GM19239 (cell line): ENCODE measurements at regions not wholly inside any gene's neighbourhood (a gene's known extent, or its start where the extent isn't known, plus 50 kb on each side); places are given as distances from the start of the nearest gene placed in this dataset.

Experiments used
- DNase-seq: peaks from one replicate; pipeline ENCODE4 v3.0.0; 2011; ENCODE audit warnings: low spot score; ENCODE audit not compliant: insufficient read length
- FAIRE-seq: peaks from 2 replicates; lab custom pipeline; 2011; peaks lifted over from hg19 to GRCh38; lab: Jason Lieb, UNC

DNA sequence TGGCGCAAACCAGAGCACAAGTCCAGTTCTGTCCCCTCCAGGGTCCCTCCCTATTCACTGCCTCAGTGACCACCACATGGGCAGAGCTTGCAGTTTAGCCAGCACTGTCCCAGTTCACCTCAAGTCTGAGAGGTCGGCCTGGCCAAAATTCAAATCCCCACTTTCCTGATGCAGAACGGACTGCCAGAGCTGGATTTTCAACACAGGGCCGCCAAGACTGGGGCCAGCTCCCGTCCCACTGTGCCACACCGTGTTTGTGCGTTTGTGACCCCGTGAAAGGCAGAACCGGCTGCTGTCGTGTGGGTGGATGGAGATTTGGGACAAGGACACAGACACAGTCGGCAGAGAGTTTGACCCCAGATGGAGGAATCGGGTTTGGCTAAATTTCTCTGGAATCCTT is 176.7 kb downstream of the URI1 start:
- FAIRE-seq (no peak), DNase-seq (no peak)

DNA sequence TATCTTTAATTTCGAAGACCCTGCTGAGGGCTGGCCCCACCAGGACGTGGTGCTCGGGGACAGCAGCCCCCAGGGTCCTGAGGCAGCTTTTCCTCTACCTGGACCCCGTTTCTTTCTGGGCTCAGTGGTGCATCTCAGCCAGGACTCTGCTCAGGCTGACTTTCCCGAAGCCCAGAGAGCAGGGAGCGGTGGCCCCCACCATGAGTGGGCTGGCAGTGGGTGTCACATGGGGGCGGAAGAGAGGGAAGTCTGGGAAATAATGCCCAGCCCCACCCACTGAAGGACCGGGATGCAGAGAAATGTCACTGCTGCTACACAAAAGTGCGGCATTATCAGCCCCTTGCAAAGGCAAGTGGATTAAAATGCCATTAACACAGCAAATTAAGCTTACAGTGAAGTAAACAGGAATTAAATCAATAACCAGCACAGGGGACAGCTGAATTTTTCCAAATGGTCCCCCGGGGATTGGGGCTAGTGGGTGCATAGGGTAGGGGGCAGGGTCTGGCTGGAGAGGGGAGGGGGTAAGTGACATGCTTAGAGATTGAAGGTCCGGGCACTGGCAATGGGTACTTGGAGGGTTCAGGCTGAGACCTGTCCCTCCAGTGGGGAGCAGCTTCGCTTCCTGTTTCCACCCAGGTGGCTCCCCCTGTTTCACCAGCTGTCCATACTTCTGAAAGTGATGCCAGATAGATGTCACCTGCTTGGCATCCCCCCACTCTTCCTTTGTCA is 177.3 kb downstream of the URI1 start:
- no peak for FAIRE-seq
- no peak for DNase-seq

DNA sequence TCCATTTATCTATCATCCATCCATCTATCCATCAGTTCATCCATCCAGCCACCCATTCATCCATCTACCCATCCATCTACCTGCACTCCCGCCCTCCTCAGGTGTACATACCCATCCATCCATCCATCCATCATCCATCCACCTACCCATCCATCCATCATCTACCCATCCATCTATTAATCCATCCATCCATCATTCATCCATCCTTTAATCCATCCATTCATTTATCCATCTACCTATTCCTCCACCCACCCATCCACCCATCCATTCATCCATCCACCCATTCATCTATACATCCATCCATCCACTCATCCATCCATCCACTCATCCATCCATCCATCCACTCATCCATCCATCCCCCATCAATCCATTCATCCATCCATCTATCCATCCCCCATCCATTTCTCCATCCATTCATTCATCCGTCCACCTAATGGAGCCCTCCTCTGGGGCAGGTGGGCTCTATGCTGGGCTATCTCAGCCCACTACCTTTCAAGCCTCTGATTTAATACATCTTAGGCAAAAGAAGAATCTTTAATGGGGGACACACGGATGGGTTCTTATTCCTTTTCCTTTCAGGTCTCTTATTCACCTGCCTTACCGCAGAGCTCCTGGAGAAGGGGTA is 178.9 kb downstream of the URI1 start:
- FAIRE-seq (no peak), DNase-seq (no peak)

DNA sequence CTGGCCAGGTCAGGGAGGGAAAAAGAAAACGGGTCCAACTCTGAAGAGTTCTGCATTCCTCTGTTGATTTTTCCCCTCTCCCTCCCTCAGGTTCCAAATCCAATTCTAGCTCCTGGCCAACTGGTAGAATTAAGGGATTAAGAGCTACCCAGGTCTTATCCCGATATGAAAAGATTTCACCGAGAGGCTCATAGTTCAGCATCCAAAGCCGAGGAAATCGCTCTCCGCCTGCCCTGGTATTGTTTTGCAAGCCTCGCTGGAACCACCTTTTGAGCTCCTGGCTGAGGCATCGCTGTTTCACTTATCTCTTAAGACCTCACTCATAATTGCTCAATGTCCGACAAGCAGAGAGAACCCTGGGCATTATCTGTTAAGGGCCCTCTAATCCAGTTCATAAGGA is 180.4 kb downstream of the URI1 start:
- no peak for DNase-seq

DNA sequence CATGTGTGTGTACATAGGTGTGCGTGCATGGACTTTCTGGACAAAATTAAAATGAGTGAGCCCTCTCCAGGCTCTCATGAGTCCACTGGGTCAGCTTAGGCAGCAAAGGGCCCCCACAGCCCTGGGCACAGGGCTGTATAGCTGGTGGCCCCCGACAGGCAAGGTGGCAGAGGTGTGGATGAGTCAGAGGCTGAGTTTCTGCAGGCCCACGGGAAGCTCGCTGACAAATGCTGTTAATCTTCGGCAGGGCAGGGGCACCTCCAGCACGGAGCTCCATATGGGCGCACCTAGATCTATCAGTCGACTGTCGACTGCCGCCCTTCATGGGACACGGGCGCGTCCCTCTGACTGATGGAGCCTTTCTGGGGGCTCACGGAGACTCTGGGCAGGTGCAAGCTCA is 181.1 kb downstream of the URI1 start:
- no peak for DNase-seq
- FAIRE-seq: no peak

More for the DNA sequence above, 180.4 kb downstream of the URI1 start:
- no peak for FAIRE-seq

DNA sequence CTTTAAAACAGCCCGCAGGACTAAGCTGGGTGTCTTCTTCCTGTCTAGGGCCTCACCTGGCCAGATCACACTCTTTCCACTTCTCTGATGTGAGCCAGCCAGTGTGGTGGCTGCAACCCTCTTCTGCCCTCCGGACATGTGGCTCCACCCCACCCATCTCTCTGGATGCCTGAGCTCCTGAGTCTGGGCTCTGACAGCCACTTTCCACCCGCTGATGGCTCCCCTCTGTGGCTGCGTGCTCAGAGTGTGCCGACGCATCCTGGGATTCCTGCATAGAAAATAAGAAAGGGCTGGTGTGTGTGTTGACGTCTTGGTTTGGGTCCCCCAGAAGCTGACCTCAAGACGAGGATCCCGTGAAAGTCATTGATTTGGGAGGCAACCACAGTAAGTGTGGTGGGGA is 181.6 kb downstream of the URI1 start:
- no peak for FAIRE-seq
- DNase-seq: no peak

DNA sequence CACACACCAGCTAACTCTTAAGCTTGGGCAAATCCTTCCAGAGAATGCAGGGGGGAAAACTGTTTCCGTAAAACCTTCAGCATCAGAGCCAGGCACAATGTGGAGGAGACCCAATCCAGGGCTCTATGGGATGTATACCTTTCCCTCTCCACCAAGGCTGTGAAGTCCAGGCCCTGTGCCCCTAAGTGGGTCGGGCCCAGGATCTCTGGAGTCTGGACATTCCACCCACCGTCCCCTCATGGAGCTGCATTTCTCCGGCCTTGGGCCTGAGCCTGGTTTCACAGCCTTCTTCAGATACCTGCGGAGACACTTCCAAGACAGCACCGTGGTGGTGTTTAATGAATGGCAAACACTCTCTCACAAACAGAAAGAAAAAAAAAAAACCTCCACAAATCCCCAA is 186.2 kb downstream of the URI1 start:
- no peak for DNase-seq
- no peak for FAIRE-seq

DNA sequence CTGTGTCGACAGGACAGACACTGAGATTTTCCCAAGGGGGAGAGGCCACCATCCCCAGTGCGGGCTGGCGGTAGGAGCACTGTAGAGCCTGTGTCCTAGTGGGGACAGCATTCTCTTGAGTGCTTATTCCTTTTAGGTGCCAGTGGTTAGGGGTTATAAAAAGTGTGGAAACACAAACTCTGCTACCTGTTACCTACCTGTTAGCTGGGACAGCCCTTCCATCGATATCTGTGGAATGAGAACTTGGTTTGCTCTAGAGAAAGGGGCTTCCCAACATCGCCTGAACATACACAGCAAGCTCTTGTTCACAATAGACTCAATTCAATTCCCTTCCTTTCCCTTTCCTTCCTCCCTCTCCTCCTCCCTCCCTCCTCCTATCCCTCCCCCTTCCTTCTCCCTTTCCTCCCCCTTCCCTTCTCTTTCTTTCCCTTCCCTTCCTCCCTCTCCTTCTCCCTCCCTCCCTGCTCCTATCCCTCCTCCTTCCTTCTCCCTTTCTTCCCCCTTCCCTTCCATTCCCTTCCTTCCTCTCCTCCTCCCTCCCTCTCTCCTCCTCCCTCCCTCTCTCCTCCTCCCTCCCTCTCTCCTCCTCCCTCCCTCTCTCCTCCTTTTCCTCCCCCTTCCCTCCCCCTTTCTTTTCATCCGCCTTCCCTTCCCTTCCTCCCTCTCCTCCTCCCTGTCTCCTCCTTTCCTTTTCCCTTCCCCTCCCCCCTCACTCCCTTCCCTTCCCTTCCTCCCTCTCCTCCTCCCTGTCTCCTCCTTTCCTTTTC is 188.5 kb downstream of the URI1 start:
- FAIRE-seq (no peak), DNase-seq (no peak)

DNA sequence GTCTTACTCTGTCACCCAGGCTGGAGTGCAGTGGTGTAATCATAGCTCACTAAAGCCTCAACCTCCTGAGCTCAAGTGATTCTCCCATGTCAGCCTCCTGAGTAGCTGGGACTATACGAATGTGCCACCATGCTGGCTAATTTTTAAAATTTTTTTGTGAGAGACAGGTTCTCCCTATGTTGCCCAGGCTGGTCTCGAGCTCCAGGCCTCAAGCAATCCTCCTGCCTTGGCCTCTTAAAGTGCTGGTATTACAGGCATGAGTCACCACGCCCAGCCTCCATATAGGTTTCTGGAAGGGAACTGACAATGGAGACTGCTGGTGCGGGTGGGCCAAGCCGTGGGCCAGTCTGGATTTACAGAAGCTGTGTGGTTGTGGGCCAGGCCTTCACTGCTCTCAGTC is 189.2 kb downstream of the URI1 start:
- no peak for FAIRE-seq

DNA sequence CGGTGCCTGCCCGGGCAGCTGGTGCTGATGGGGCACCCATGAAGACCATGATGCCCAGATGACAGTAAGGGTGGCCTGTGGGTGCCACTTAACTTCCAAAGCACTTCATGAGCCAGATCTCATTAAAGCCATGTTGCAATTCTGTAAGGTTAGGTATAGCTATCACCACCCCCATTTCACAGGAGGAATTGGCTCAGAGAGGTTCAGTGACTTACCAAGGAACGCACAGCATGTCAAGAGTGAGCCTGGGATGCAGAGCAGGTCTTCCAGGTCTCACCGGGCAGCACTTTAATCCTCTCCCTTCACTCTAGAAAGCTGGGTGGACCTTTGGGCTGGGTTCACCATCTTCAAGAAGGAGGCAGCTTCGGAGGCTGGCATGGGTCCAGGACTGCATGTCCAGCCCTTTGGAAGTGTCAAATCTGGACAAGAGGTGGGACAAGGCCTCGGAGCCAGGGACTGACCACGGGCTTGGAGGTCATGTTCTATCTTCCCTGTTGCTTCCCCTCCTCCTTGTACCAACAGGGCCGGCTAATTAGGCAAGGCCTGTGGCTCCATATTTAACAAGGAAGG is 189.8 kb downstream of the URI1 start:
- FAIRE-seq: no peak
- no peak for DNase-seq

More for the DNA sequence above, 189.2 kb downstream of the URI1 start:
- DNase-seq: no peak

DNA sequence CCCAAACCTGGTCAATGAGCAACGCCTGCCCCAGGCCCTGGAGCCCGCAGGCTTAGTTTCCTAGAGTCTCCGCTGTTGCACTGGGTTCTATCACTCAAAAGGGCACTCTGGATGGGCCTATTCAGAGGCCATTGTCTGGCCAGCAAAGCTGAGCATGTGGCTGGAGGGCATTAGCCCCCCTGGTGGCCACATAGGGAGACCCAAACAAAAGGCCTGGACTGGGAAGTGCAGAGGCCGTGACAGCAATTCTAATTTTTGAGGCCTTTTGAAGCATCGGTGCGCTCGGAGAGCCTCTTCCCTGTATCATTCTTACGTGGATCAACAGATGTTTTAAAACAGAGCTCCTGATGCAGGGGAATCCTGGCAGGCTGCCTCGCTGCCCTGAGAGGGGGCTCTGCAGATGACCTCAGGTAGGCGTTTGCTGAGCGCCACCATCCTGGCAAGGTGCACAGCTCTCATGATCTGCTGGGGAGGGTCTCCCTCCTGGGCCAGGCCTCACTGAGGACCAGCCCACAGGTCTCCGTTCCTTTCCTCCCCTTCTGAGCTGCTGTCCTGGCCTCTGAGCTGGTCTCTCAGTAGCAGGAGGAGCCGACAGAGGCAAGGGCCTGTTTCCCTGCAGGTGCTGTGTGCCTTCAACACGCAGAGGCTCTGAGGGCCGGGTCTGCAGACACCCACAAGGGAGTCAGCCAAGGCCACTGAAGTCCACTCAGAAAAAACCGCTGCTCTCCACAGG is 190.5 kb downstream of the URI1 start:
- no peak for DNase-seq
- FAIRE-seq: no peak

DNA sequence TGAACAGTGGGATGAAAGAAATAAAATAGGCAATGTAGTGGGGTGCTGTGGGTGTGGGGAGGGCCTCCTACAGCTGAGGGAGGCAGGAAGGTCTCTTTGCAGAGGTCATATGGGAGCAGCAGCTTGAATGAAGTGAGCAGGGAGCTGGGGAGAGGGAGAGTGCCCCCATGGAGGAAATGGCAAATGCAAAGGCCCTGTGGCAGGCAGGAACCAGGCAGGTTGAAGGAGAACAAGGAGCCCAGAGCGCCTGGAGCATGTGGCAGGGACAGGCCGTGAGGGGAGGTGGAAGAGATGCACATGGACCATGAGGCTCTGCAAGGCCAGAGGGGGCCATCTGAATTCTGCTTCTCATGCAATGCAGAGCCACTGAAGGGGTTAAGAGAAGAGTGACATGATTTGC is 191.8 kb downstream of the URI1 start:
- FAIRE-seq (no peak), DNase-seq (no peak)

DNA sequence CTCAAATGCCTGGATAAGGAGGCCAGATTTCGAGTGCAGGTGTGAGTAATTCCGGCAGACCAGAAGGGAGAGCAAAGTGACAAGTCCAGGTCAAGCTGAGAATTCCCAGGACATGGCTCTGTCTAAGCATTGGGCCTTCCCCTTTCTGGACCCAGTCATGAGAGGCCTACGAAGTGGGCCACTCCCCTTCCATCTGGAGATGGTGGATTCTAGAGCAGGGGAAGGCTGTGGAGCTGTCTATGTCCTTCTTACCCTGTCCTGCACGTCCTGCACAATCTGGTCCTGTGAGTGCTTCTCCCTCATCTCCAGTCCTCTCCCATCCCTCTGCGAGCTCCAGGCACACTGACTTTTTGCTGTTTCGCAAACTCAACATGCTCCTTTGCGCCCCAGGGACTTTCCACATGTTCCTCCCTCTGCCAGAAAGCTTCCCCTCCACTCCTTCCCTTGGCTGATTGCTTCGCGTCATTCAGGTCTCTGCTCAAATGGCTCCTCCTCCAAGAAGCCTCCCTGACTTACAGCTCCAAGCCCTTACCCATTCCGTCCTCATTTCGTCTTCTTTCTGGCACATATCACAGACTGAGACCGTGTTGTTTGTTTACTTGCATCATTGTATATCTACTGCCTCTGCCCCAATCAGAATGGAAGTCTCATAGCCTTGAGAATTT is 193.2 kb downstream of the URI1 start:
- FAIRE-seq: no peak
- no peak for DNase-seq

DNA sequence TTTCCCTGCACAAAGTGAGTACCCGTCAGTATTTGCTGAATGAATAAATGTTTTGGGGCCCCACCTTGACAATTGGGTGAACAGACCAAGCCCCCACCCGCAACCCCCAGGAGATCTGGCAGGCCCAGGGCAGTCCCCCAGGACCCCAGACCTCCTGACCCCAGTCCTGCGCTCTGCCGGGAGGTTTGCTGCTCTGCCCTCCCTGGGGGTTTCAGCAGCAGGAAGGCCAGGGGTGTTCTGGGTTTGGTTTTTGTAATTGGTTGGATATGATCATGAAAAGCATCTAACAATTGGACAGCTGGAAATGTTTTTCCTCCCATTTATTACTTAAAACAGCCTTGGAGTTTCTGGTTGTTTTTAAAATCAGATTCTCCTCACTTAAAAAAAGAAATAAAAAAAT is 193.8 kb downstream of the URI1 start:
- FAIRE-seq: no peak
- no peak for DNase-seq

DNA sequence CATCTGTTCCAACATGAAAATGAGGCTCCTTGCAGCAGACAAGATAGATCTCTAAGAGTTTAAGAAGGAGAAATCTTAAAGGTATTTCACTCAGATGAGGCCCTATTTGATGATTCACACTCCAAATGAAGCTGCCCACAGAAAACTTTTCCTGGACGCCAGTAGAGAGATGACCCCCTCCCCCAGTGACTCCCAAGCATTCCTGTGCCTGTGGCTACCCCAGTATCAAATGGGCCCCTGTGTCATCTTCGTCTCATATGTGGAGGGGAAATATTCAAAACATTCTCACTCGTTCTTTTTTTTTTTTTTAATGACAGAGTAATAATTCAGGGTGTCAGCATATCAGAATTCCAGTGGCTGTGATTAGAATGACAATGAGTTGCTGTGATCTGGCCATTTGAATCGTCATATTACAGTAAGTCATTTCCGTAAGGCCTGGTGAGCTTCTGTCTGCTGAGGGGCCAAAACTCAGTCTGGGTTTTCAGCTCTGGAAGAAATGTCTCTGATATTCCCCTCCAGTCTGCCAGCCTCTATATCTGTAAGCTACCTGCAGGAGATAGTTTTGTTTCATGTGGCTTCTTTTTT is 194.7 kb downstream of the URI1 start:
- FAIRE-seq: no peak
- no peak for DNase-seq

DNA sequence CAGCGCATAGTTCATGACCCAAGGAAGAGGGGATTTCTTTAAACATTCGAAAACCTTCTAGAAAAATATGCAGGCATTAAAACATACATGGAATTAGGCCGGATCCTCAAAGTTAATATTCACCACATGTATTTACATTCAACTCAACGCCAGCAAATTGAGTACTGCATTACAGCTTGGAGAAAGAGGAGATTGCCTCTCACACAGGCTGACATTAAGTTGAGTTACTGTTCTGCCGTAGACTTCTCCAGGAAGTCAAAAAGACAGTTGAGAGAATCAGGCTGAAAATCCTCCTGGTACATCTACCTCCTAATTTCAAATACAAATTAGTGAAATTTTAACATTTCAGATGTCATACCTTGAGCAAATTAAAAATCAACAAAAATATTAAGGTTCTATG is 195.7 kb downstream of the URI1 start:
- FAIRE-seq (no peak), DNase-seq (no peak)

DNA sequence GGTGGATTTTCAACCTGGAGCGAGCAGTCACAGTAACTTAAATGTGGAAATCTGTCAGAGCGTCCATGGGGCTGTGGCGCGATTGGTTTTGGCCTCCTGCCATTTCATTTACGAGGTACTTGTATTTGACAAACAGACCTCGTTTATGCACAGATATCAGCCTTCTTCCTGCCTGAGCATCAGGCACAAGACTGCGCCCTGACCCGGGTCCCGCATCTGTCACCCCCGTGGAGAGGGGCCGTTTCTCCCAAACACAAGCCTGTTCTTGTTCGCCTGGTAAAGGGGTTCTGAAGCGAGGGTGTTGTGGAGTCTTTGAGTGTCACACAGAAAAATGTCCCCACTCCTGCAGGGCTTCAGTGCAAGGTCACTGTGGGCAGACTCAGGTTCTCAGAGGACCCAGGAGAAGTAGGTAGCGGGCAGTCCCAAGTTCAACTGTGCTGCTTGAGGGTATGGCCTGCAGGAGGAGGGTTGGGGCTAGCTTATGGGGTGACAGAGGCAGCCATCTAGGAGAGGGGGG is 202.3 kb downstream of the URI1 start:
- DNase-seq (no peak), FAIRE-seq (no peak)

DNA sequence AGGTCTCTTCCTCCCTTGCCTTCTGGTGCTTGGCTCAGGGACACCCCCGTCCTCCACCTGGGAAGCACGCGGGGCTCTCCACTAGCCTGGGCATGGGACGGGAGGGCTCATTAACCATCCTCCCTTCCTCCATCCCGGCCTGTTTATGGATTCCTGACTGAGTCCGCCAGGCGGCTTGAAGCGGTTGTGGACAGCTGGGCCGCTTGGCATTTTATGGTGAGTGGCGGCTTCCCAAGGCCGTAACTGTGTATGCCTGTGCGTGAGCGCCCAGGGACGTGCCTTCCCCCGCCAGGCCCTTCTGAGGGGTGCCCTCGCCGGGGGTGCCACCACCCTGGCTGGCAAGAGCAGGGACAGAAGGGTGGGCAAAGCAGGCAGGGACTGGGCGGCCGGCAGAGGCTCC is 202.8 kb downstream of the URI1 start:
- no peak for DNase-seq
- FAIRE-seq: no peak

DNA sequence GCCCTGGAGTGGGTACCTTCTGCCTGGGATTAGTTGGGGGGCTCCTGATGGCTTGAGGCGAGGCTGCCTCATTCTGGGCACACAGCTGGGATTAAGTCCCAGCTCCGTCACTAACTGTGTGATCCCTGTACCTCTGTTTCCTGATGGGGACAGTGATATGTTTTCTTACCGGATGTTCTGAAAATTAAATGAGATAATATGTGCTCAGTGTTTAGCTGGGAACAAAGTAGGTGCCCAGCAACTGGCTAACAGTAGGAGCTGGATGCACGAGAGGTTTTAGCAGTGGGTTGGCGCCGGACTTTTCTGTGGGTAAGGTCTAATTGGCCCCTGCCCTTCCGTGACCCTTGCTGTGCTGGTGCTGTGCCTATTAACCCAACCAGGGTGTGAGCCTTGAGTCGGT is 203.4 kb downstream of the URI1 start:
- DNase-seq: no peak
- FAIRE-seq: no peak
